CD4-positive, alpha-beta T cell (primary cell): ENCODE measurements at regions not wholly inside any gene's neighbourhood (a gene's known extent, or its start where the extent isn't known, plus 50 kb on each side); places are given as distances from the start of the nearest gene placed in this dataset.

Experiments used
- ATAC-seq: fragments of 200-7000 bp; cut with Tn5 transposase; one replicate; pipeline ENCODE4 v1.10.0; 2022; ENCODE audit warnings: mild to moderate bottlenecking; ENCODE audit not compliant: poor library complexity
- CTCF ChIA-PET: fragments of 350-600 bp; sonication (Branson Sonifier 250); formaldehyde crosslinking; loops from one replicate; lab custom pipeline; 2021; ENCODE audit warnings: antibody characterized with exemption, inconsistent platforms; lab: Charles Lee
- POLR2A ChIA-PET: fragments of 350-600 bp; sonication (Branson Sonifier 250); formaldehyde crosslinking; loops from one replicate; lab custom pipeline; 2021; ENCODE audit warnings: antibody characterized with exemption, inconsistent platforms; lab: Charles Lee
- DNase-seq, 14 experiments: peaks; one replicate each; pipeline ENCODE4 v3.0.0-alpha.2; 2013 to 2020; ENCODE audit warnings: mixed read lengths in 2 of 14
- H3K27ac ChIP-seq, 2 donors: one replicate each; pipeline versions ENCODE4 v1.5.1 to v1.7.0; 2013; ENCODE audit warnings: low read length in 2 of 2, low read depth in 1 of 2, mild to moderate bottlenecking in 1 of 2
- H3K27me3 ChIP-seq, 2 experiments: 1 replicate in 1 of 2; 2 replicates in 1 of 2; pipeline versions ENCODE4 v1.6.1 to v1.7.0; 2013; ENCODE audit warnings: low read length in 2 of 2, control low read depth in 1 of 2, mild to moderate bottlenecking in 1 of 2, moderate library complexity in 1 of 2; ENCODE audit not compliant: insufficient read depth in 2 of 2, control insufficient read depth in 1 of 2
- H3K36me3 ChIP-seq: one replicate; pipeline ENCODE4 v1.6.1; 2013; ENCODE audit warnings: low read length, control low read depth; ENCODE audit not compliant: insufficient read depth
- H3K4me1 ChIP-seq: one replicate; pipeline ENCODE4 v1.6.1; 2013; ENCODE audit warnings: low read length, control low read depth; ENCODE audit not compliant: insufficient read depth
- H3K4me3 ChIP-seq: one replicate; pipeline ENCODE4 v1.5.1; 2013; ENCODE audit warnings: mild to moderate bottlenecking, low read length, moderate library complexity
- H3K9me3 ChIP-seq, 2 experiments: 1 replicate in 1 of 2; 2 replicates in 1 of 2; pipeline versions ENCODE4 v1.6.1 to v1.7.0; 2013; ENCODE audit warnings: low read length in 2 of 2, mild to moderate bottlenecking in 2 of 2, control low read depth in 1 of 2, moderate library complexity in 1 of 2; ENCODE audit not compliant: control insufficient read depth in 1 of 2, insufficient read depth in 1 of 2
- H3K27ac Mint-ChIP-seq: one replicate; pipeline ENCODE4 v1.8.0; 2020; ENCODE audit warnings: mixed read lengths
- H3K27me3 Mint-ChIP-seq: one replicate; pipeline ENCODE4 v1.8.0; 2021; ENCODE audit warnings: mixed read lengths
- H3K36me3 Mint-ChIP-seq: one replicate; pipeline ENCODE4 v1.8.0; 2021; ENCODE audit warnings: low read depth, mixed read lengths
- H3K4me1 Mint-ChIP-seq: one replicate; pipeline ENCODE4 v1.8.0; 2021; ENCODE audit warnings: low read depth, mixed read lengths
- H3K4me3 Mint-ChIP-seq: one replicate; pipeline ENCODE4 v1.8.0; 2020; ENCODE audit warnings: mild to moderate bottlenecking, mixed read lengths
- H3K9me3 Mint-ChIP-seq: one replicate; pipeline ENCODE4 v1.8.0; 2020; ENCODE audit warnings: mixed read lengths
- CTCF ChIP-seq: fragments of 200-600 bp; IDR thresholded peaks from one replicate; pipeline ENCODE4 v1.8.0; 2022; ENCODE audit warnings: antibody characterized with exemption, mild to moderate bottlenecking
- intact Hi-C, 2 experiments: fragments of 100-400 bp; cut with DNase I in 1 of 2; cut with micrococcal nuclease in 1 of 2; formaldehyde crosslinking; loops; one replicate each; pipeline versions ENCODE4 v1.15.1 to v1.9.0; 2023 to 2025; cut with DNase I, micrococcal nuclease

- Histone ChIP-seq H3K4me1 (no peaks in the 10 kb centered on the region), H3K27me3 (no peaks in the 10 kb centered on the region), H3K36me3 (no peaks in the 10 kb centered on the region), H3K9me3 (no peaks in the 10 kb centered on the region), H3K4me3 (no peak overlapping the region), H3K27ac (no peak overlapping the region)
- POLR2A ChIA-PET: no interaction called here
- intact Hi-C loops: no loop called here
- ATAC-seq (no peak), DNase-seq (no peak)
- Mint-ChIP-seq H3K27me3 (no peaks in the 10 kb centered on the region), H3K36me3 (no peaks in the 10 kb centered on the region), H3K27ac (no peak overlapping the region), H3K4me3 (no peak overlapping the region), H3K4me1 (no peaks in the 10 kb centered on the region), H3K9me3 (no peaks in the 10 kb centered on the region)
- no peak for TF ChIP-seq CTCF
- CTCF ChIA-PET: no interaction called here
Observed at GRCh38 chr16:73415286-73415685, 367.4 kb upstream of the ZFHX3 start.

DNA sequence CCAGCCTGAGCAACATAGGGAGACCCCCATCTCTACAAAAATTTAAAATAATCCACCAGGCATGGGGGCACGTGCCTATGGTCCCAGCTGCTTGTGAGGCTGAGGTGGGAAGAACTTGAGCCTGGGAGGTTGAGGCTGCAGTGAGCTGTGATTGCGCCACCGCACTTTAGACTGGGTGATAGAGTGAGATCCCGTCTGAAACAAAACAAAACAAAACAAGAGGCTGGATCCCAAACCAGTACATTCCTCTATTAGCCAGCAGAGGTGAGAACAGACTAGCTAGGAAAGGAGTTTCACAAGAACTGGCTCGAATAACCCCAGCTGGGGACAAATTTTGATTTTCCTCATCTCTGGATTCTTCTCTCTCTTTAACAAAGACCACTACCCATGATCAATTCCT lies 366.7 kb upstream of the ZFHX3 start:
- ATAC-seq: no peak
- H3K4me1 Mint-ChIP-seq: no peaks in the 10 kb centered on the region
- H3K27me3 Mint-ChIP-seq: no peaks in the 10 kb centered on the region
- no peaks in the 10 kb centered on the region for H3K27me3 ChIP-seq
- ChIA-PET POLR2A (no interaction called here), CTCF (interaction anchor here (0.5 kb wide), 1 partner anchor 22 kb away, joined by 3 read pairs; no protein-coding TSS in a partner anchor)
- intact Hi-C loops: no loop called here
- H3K27ac ChIP-seq: no peak overlapping the region
- DNase-seq: no peak
- H3K4me3 ChIP-seq: no peak overlapping the region
- TF ChIP-seq CTCF: no peak
- no peaks in the 10 kb centered on the region for H3K9me3 ChIP-seq
- H3K36me3 ChIP-seq: no peaks in the 10 kb centered on the region
- no peak overlapping the region for H3K4me3 Mint-ChIP-seq
- H3K27ac Mint-ChIP-seq: no peak overlapping the region
- H3K36me3 Mint-ChIP-seq: no peaks in the 10 kb centered on the region
- H3K4me1 ChIP-seq: no peaks in the 10 kb centered on the region
- H3K9me3 Mint-ChIP-seq: no peaks in the 10 kb centered on the region

DNA sequence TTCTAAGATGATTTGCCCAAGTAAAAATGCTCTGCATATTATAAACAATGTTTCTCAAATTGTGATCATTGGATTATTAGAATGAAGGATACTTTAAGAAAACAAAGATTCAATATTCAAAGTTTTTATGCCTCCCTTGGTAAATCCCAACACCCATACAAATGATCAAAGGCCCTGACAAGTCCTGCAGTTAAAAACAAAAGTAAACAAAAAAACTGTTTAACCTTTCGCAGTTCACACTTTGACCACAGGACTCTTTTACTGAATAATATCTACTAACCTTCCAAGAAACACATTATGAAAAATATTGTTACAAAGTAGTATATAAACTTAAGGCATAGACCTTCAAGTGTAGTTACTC lies 365.9 kb upstream of the ZFHX3 start:
- no peaks in the 10 kb centered on the region for H3K9me3 ChIP-seq
- no peak overlapping the region for H3K4me3 Mint-ChIP-seq
- intact Hi-C loops: no loop called here
- H3K36me3 Mint-ChIP-seq: no peaks in the 10 kb centered on the region
- no peaks in the 10 kb centered on the region for H3K27me3 Mint-ChIP-seq
- H3K27ac ChIP-seq: no peak overlapping the region
- no peaks in the 10 kb centered on the region for H3K27me3 ChIP-seq
- no peaks in the 10 kb centered on the region for H3K36me3 ChIP-seq
- H3K4me1 ChIP-seq: no peaks in the 10 kb centered on the region
- no peaks in the 10 kb centered on the region for H3K9me3 Mint-ChIP-seq
- H3K27ac Mint-ChIP-seq: no peak overlapping the region
- TF ChIP-seq CTCF: no peak
- CTCF ChIA-PET: interaction anchor here (0.5 kb wide), 1 partner anchor 21 kb away, joined by 3 read pairs; no protein-coding TSS in a partner anchor
- H3K4me3 ChIP-seq: no peak overlapping the region
- ATAC-seq: no peak
- no peaks in the 10 kb centered on the region for H3K4me1 Mint-ChIP-seq
- no peak for DNase-seq
- POLR2A ChIA-PET: no interaction called here
